WI38 (cell line): ENCODE measurements at regions not wholly inside any gene's neighbourhood (a gene's known extent, or its start where the extent isn't known, plus 50 kb on each side); places are given as distances from the start of the nearest gene placed in this dataset.

Experiments
- H3K4me3 ChIP-seq: 2 replicates; pipeline ENCODE4 v1.5.1; 2011; ENCODE audit warnings: low read depth, mild to moderate bottlenecking, control low read depth, low read length
- TF ChIP-seq, protein P1 (sequence below): IDR thresholded peaks from 2 replicates; pipeline ENCODE4 v1.5.1; 2012; ENCODE audit warnings: low read depth, mild to moderate bottlenecking, control low read depth, low read length

DNA sequence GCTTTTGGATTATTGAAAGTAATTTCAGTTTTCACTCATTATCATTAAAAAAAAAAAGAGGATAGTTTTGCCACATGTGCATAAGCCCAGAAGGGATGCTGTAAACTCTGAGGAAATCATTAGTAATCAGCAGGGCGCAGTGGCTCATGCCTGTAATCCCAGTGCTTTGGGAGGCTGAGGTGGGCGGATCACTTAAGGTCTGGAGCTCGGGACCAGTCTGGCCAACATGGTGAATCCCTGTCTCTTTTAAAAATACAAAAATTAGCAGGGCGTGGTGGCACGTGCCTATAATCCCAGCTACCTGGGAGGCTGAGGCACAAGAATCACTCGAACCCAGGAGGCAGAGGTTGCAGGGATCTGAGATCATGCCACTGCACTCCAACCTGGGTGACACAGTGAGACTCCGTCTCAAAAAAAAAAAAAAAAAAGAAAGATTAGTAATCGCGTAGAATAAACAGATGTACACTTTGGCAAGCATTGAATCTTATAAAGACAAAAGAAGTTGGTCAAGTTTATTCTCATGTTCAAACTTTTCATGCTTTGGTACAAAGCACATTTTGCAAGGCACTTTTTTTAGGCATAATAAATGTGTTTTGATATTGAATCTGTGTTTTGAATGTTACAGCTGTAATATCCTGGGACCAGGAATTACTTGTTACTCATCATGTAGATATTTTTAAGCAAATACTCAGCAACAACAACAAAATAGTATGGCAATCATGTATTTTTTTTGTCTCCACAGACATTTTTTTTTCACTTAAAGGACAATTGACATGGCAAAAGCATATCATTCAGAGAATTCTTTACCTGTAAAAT lies 93.2 kb upstream of the AGTR1 start:
- TF ChIP-seq, protein P1, sequence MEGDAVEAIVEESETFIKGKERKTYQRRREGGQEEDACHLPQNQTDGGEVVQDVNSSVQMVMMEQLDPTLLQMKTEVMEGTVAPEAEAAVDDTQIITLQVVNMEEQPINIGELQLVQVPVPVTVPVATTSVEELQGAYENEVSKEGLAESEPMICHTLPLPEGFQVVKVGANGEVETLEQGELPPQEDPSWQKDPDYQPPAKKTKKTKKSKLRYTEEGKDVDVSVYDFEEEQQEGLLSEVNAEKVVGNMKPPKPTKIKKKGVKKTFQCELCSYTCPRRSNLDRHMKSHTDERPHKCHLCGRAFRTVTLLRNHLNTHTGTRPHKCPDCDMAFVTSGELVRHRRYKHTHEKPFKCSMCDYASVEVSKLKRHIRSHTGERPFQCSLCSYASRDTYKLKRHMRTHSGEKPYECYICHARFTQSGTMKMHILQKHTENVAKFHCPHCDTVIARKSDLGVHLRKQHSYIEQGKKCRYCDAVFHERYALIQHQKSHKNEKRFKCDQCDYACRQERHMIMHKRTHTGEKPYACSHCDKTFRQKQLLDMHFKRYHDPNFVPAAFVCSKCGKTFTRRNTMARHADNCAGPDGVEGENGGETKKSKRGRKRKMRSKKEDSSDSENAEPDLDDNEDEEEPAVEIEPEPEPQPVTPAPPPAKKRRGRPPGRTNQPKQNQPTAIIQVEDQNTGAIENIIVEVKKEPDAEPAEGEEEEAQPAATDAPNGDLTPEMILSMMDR = no peak
- H3K4me3 ChIP-seq = no peak overlapping the region

DNA sequence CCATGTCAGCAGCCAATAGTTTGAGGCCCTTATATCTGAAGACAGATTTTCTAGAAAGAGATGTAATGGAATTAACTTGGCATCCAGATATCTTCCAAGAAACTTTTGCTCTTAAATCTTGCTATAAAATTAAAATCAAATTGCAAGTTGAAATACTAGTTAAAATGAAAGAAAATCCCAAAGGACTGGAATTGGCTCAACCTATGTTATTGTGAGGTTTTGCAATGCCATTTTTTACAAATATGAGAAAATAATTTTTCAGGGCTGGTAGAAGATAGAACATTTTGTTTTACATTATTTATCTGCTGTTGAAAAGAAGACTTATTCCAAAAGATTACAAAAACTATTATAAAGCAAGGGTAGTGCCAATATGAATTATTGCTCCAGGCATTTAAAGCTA lies 92.2 kb upstream of the AGTR1 start:
- TF ChIP-seq, protein P1 = no peak
- H3K4me3 ChIP-seq = no peak overlapping the region

DNA sequence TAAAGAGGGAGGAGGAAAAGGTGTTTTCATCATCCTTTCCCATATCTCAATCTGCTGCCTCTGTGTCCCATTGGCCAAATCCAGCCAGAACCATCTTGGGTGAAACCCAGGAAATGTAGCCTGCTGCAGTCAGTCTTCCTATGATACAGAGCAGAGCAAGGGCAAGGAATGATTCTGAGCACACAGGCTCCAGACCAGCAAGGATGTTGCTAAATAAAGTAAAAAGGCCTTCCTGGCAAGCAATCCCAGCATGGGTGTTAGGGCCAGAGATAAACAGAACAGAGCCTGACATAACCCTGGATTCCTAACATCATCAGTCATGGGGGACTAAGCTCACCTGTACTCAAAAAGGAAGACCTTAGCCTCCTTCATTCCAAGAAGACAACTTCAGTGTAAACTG lies 90.7 kb upstream of the AGTR1 start:
- H3K4me3 ChIP-seq = no peak overlapping the region
- TF ChIP-seq, protein P1 = no peak

DNA sequence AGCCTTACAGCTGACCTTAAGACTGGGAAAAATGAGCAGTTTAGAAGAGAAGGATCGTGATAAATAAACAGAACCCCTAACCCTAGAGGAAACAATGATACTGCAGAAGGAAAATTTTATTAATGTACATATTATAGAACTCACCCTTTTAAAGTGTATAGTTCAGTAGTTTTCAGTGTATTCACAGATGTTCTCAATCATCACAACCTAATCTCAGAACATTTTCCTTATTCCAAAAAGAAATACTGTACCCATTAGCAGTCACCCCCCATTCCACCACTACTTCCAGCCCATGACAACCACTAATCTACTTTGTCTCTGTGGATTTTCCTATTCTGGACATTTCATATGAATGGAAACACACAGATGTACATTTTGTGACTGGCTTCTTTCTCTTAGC lies 90.2 kb upstream of the AGTR1 start:
- TF ChIP-seq, protein P1 = no peak
- no peak overlapping the region for H3K4me3 ChIP-seq

DNA sequence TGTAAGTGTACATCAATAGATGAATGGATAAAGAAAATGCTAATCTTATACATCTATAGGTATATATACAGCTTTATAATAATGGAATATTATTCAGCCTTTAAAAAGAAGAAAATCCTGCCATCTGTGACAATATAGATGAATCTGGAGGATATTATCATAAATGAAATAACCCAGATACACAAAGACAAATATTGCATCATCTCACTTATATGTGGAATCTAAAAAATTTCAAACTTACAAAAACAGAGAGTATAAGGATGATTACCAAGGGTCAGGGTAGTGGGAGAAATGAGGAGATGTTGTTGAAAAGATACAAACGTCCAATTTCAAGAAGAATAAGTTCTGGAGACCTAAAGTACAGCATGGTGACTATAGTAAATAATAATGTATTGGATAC lies 85.4 kb upstream of the AGTR1 start:
- no peak overlapping the region for H3K4me3 ChIP-seq
- TF ChIP-seq, protein P1 = no peak

DNA sequence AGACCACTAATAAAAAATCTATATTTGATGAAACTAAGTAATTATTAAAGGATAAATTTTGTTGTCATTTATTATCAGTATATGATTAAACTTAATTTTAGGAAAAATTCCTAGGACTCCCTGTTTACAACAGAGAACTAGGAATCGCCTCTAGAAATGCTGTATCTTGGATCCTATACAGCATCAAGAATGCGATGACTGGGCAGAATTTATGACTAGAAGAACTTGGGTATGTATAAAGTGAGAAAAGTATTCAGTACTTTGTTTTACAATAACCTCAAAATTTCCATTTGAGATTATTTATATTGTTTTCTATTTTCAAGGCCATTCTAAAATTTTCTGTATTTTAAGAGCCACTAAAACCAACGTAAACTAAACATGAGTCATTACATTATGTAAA lies 82.3 kb upstream of the AGTR1 start:
- no peak overlapping the region for H3K4me3 ChIP-seq
- TF ChIP-seq, protein P1 = no peak

DNA sequence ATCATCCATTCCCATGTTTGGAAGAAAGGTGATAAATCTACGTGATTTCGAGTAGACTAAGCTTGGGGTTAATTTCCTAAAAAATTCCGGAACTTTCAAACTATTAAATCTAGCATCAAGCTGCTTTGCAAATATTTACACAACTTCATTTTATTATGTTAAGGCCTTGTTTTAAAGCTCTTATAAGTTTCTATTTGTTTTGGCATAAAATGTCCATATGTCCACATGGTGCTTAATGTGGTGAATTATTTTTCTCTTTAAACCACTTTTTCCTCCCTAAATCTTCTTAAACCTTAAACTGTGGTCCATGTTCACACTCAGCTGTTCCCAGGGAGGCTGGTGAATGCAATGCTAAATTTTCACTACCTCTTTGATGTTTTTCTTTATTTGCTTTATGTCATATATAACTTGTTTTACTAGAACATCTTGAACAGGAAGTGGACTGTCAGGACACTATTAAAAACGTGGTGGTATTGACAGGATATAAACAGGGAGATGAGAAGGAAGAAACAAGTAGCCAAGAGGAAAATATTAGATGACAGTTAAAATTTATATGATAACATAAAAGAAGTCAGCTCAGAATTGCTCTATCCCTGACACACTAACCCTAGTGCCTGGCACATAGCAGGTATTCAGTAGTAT lies 72.5 kb upstream of the AGTR1 start:
- no peak overlapping the region for H3K4me3 ChIP-seq
- TF ChIP-seq, protein P1 = no peak
